AG04449 (cell line): ENCODE measurements at regions not wholly inside any gene's neighbourhood (a gene's known extent, or its start where the extent isn't known, plus 50 kb on each side); places are given as distances from the start of the nearest gene placed in this dataset.

Experiments used
- CTCF ChIA-PET: fragments of 350-600 bp; formaldehyde crosslinking; extraction: SDS; loops from one replicate; lab custom pipeline; 2021; ENCODE audit warnings: antibody characterized with exemption; lab: Yijun Ruan, JAX
- POLR2A ChIA-PET: fragments of 400-600, 350-600 bp; formaldehyde crosslinking; extraction: SDS; loops from one replicate; lab custom pipeline; 2020; ENCODE audit warnings: antibody characterized with exemption, inconsistent platforms; lab: Yijun Ruan, JAX
- DNase-seq: peaks from one replicate; pipeline ENCODE4 v3.0.0-alpha.2; 2010; ENCODE audit warnings: low read depth, low spot score
- H3K4me3 ChIP-seq: 2 replicates; pipeline ENCODE4 v1.5.1; 2011; ENCODE audit warnings: low read depth, mild to moderate bottlenecking, control low read depth, low read length
- TF ChIP-seq, protein P1 (sequence below): IDR thresholded peaks from one replicate; pipeline ENCODE4 v1.5.1; 2011; ENCODE audit warnings: mild to moderate bottlenecking, moderate library complexity, low read length, control low read depth, inconsistent platforms; ENCODE audit not compliant: insufficient read depth; ENCODE audit errors: missing control alignments

GRCh38 chrX:140848800-140849199 is 139.2 kb downstream of the LINC00632 start:
- TF ChIP-seq, protein P1, sequence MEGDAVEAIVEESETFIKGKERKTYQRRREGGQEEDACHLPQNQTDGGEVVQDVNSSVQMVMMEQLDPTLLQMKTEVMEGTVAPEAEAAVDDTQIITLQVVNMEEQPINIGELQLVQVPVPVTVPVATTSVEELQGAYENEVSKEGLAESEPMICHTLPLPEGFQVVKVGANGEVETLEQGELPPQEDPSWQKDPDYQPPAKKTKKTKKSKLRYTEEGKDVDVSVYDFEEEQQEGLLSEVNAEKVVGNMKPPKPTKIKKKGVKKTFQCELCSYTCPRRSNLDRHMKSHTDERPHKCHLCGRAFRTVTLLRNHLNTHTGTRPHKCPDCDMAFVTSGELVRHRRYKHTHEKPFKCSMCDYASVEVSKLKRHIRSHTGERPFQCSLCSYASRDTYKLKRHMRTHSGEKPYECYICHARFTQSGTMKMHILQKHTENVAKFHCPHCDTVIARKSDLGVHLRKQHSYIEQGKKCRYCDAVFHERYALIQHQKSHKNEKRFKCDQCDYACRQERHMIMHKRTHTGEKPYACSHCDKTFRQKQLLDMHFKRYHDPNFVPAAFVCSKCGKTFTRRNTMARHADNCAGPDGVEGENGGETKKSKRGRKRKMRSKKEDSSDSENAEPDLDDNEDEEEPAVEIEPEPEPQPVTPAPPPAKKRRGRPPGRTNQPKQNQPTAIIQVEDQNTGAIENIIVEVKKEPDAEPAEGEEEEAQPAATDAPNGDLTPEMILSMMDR: no peak
- no peak for DNase-seq
- H3K4me3 ChIP-seq: no peak overlapping the region
- POLR2A ChIA-PET: no interaction called here
- CTCF ChIA-PET: no interaction called here

- TF ChIP-seq, protein P1: no peak
- ChIA-PET CTCF (no interaction called here), POLR2A (no interaction called here)
- DNase-seq: no peak
- no peak overlapping the region for H3K4me3 ChIP-seq
Measured at GRCh38 chrX:140860718-140861117, 141.7 kb upstream of the SPANXB1 start.

DNA sequence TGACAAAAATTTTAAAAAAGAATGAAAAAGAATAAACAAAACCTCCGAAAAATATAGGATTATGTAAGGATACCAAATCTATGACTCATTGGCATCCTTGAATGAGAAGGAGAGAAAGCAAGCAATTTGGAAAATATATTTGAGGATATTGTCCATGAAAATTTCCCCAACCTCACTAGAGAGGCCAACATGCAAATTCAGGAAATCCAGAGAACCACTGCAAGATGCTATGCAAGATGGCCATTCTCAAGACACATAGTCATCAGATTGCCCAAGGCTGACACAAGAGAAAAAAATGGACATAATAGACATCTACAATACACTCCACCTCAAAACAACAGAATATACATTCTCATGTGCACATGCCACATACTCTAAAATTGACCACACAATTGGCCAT is 135.9 kb upstream of the SPANXB1 start:
- ChIA-PET POLR2A (no interaction called here), CTCF (no interaction called here)
- TF ChIP-seq, protein P1: no peak
- H3K4me3 ChIP-seq: no peak overlapping the region
- DNase-seq: no peak

- TF ChIP-seq, protein P1: no peak
- H3K4me3 ChIP-seq: no peak overlapping the region
- ChIA-PET POLR2A (no interaction called here), CTCF (no interaction called here)
- DNase-seq: no peak
Measured at GRCh38 chrX:140912606-140913005, 89.8 kb upstream of the SPANXB1 start.

GRCh38 chrX:140913802-140914501 is 88.4 kb upstream of the SPANXB1 start:
- DNase-seq: no peak
- no peak overlapping the region for H3K4me3 ChIP-seq
- ChIA-PET POLR2A (no interaction called here), CTCF (interaction anchor here (0.7 to 1.6 kb wide), 2 partner anchors 148 to 365 kb away, joined by 3 to 5 read pairs; no protein-coding TSS in a partner anchor)
- TF ChIP-seq, protein P1: no peak

- no peak overlapping the region for H3K4me3 ChIP-seq
- no peak for DNase-seq
- TF ChIP-seq, protein P1: no peak
- POLR2A ChIA-PET: no interaction called here
- CTCF ChIA-PET: interaction anchor here (1.0 to 1.4 kb wide), 2 partner anchors 155 to 362 kb away, joined by 4 to 7 read pairs; no protein-coding TSS in a partner anchor
Measured at GRCh38 chrX:140916872-140917271, 85.5 kb upstream of the SPANXB1 start.
